ENCODE measurements at regions not wholly inside any gene's neighbourhood (a gene's known extent, or its start where the extent isn't known, plus 50 kb on each side); places are given as distances from the start of the nearest gene placed in this dataset.
"Not testable (repeated sequence)": the region's sequence is repeated elsewhere in the genome, so short reads cannot be mapped to it uniquely, and the experiment has no call there.

- POLR2A ChIA-PET (ENCODE audit: partially characterized antibody); H3K4ac ChIP-seq (replicated peaks; ENCODE audit: insufficient read length, low read depth, low read length); H3K14ac ChIP-seq (ENCODE audit: insufficient read length); H3K56ac ChIP-seq (replicated peaks; ENCODE audit: insufficient read length, low read depth, low read length); H3K79me2 ChIP-seq (ENCODE audit: control insufficient read depth in 1 of 2, insufficient read depth in 2 of 2, low read length in 2 of 2); H3K27me3 ChIP-seq (replicated peaks in 1 of 4; ENCODE audit: control insufficient read depth in 3 of 4, extremely low read depth in 1 of 4, insufficient read depth in 3 of 4, low read length in 3 of 4); H3K4me3 ChIP-seq (ENCODE audit: extremely low read depth in 1 of 4, insufficient read depth in 2 of 4, low read depth in 3 of 4, low read length in 4 of 4); H4K8ac ChIP-seq (ENCODE audit: extremely low read depth, insufficient read depth, low read length); H3K27ac ChIP-seq (ENCODE audit: low read depth, low read length); H3K23ac ChIP-seq (ENCODE audit: insufficient read length); H2AFZ ChIP-seq (ENCODE audit: low read length); H4K91ac ChIP-seq (replicated peaks; ENCODE audit: insufficient read length, low read length); H3K9ac ChIP-seq (replicated peaks in 1 of 4; ENCODE audit: extremely low read depth in 1 of 4, low read depth in 3 of 4, low read length in 3 of 4); H2AK5ac ChIP-seq (ENCODE audit: low read depth, low read length); H3K23me2 ChIP-seq (ENCODE audit: low read depth, low read length); H4K5ac ChIP-seq (ENCODE audit: insufficient read length, low read depth, low read length); H2BK15ac ChIP-seq (ENCODE audit: low read length); H3K9me3 ChIP-seq (ENCODE audit: insufficient read depth in 2 of 2, low read depth in 1 of 2, low read length in 1 of 2); H2BK5ac ChIP-seq (ENCODE audit: low read depth, low read length); H4K20me1 ChIP-seq (replicated peaks in 1 of 2; ENCODE audit: control insufficient read depth in 1 of 2, insufficient read depth in 2 of 2, low read length in 2 of 2); DNase-seq (ENCODE audit: low read depth in 1 of 2, low spot score in 2 of 2); H3K36me3 ChIP-seq (ENCODE audit: control insufficient read depth in 2 of 4, insufficient read depth in 4 of 4, low read length in 3 of 4); H3K79me1 ChIP-seq (ENCODE audit: low read depth, low read length); H2BK20ac ChIP-seq (ENCODE audit: low read length); H3K18ac ChIP-seq (ENCODE audit: extremely low read depth, low read length); H3K4me1 ChIP-seq (replicated peaks in 1 of 4; ENCODE audit: control insufficient read depth in 3 of 4, insufficient read depth in 4 of 4, low read length in 3 of 4); H3K4me2 ChIP-seq (ENCODE audit: insufficient read depth in 1 of 2, low read depth in 2 of 2, low read length in 2 of 2); FAIRE-seq; H2BK120ac ChIP-seq (replicated peaks; ENCODE audit: low read depth, low read length); H2BK12ac ChIP-seq (ENCODE audit: low read depth, low read length): not testable (repeated sequence)
- CTCF ChIA-PET (ENCODE audit: partially characterized antibody), result interaction anchor here (0.5 to 1.2 kb wide), 3 partner anchors 12 to 1582 kb away, joined by 3 to 6 read pairs (median 4); no protein-coding TSS in a partner anchor
- 86% methylated on average over 6 of the region's 7 CpGs; no CpG with 5 or more reads in 1 of the 2 experiments for WGBS, 2 experiments (ENCODE audit: extremely low coverage in 1 of 2, insufficient coverage in 1 of 2, insufficient read length in 1 of 2, insufficient replicate concordance in 2 of 2, low coverage in 1 of 2, low lambda C conversion rate in 2 of 2, missing lambda C conversion rate in 1 of 2)
These were observed 1723.1 kb downstream of the LRRC4C start for GRCh38 chr11:39736351-39736750.
